MM.1S (cell line): ENCODE measurements at regions not wholly inside any gene's neighbourhood (a gene's known extent, or its start where the extent isn't known, plus 50 kb on each side); places are given as distances from the start of the nearest gene placed in this dataset.

ENCODE experiments used
- CTCF ChIP-seq: fragments of 300-600 bp; sonication (generic); IDR thresholded peaks from 2 replicates; pipeline ENCODE4 v1.5.1; 2016; ENCODE audit warnings: antibody characterized with exemption, low read length, mixed read lengths
- EZH2 ChIP-seq: fragments of 300-600 bp; sonication (generic); optimal IDR thresholded peaks from 2 replicates; pipeline ENCODE3; 2017; ENCODE audit warnings: low read depth, mild to moderate bottlenecking, antibody characterized with exemption, low read length, mixed read lengths

DNA sequence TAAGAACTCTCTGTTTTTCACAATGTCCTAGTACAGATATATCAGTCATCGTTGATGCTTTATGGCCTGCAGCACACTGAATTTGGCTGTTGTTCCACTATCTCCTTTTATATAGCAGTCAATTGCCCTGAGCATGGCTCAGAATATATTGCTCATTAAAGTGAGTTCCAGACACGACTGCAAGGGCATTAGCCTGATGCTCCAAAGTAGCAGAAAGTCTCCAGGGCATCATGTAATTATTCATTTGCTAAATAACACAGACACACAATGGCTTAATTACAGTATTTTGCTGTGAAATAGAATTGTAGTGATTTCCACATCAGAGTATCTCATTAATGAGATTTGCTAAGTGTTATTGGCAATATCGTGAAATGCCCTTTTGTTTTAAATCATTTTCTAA, 1167.5 kb downstream of the AACS start:
- no peak for TF ChIP-seq EZH2
- no peak for TF ChIP-seq CTCF
